Breast epithelium (tissue), 4 donors: ENCODE measurements at regions not wholly inside any gene's neighbourhood (a gene's known extent, or its start where the extent isn't known, plus 50 kb on each side); places are given as distances from the start of the nearest gene placed in this dataset.
"Not testable (repeated sequence)": the region's sequence is repeated elsewhere in the genome, so short reads cannot be mapped to it uniquely, and the experiment has no call there.

Experiments used
- DNase-seq, 2 donors: peaks; one replicate each; pipeline ENCODE4 v3.0.0-alpha.2; 2019; ENCODE audit warnings: low spot score in 2 of 2
- H3K27ac ChIP-seq, 2 donors: fragments of 200-600 bp; sonication (generic) in 1 of 2; one replicate each; pipeline ENCODE4 v1.5.1; 2016 to 2019; ENCODE audit warnings: mild to moderate bottlenecking in 1 of 2
- H3K27me3 ChIP-seq, 2 donors: fragments of 200-600 bp; sonication (generic) in 1 of 2; one replicate each; pipeline versions ENCODE4 v1.5.1 to v1.6.0; 2017 to 2019; ENCODE audit warnings: control low read depth in 1 of 2, mild to moderate bottlenecking in 1 of 2
- H3K36me3 ChIP-seq: fragments of 200-600 bp; one replicate; pipeline ENCODE4 v1.5.1; 2019
- H3K4me1 ChIP-seq, 2 donors: fragments of 200-600 bp; sonication (generic); one replicate each; pipeline ENCODE4 v1.5.1; 2016 to 2019; ENCODE audit warnings: control low read depth in 1 of 2
- H3K4me3 ChIP-seq, 3 donors: fragments of 200-600 bp; sonication (generic); 1 replicate in 2 of 3; 2 replicates in 1 of 3; pipeline ENCODE4 v1.5.1; 2016 to 2019; ENCODE audit warnings: mild to moderate bottlenecking in 3 of 3, moderate library complexity in 2 of 3
- H3K9me3 ChIP-seq, 2 donors: fragments of 200-600 bp; sonication (generic) in 1 of 2; one replicate each; pipeline ENCODE4 v1.5.1; 2016 to 2019; ENCODE audit warnings: control low read depth in 1 of 2
- POLR2A ChIP-seq: fragments of 450-650 bp; IDR thresholded peaks from one replicate; pipeline ENCODE4 v1.6.1; 2016; ENCODE audit warnings: antibody characterized with exemption, mild to moderate bottlenecking, moderate library complexity
- POLR2AphosphoS5 ChIP-seq, 3 donors: sonication (generic); formaldehyde crosslinking; IDR thresholded peaks; one replicate each; pipeline ENCODE4 v1.6.1; 2017; ENCODE audit warnings: antibody characterized with exemption in 3 of 3
- intact Hi-C: fragments of 100-400 bp; cut with DNase I; formaldehyde crosslinking; loops from one replicate; pipeline ENCODE4 v1.15.1; 2023; ENCODE audit warnings: low total_unique reads
- TF ChIP-seq, protein P1 (sequence below), 3 donors: fragments of 450-650 bp; IDR thresholded peaks; one replicate each; pipeline ENCODE4 v1.5.1; 2016 to 2017; ENCODE audit warnings: antibody characterized with exemption in 3 of 3, mild to moderate bottlenecking in 3 of 3, moderate library complexity in 3 of 3

- Histone ChIP-seq H3K9me3 (peaks cover 6 to 9% of the 10 kb centered on the region in 2 donors), H3K36me3 (no peaks in the 10 kb centered on the region), H3K27ac (no peak overlapping the region), H3K4me3 (no peak overlapping the region), H3K4me1 (no peaks in the 10 kb centered on the region), H3K27me3 (no peaks in the 10 kb centered on the region)
- intact Hi-C loops = no loop called here
- no peak for DNase-seq
- TF ChIP-seq POLR2A = no peak
- TF ChIP-seq, protein P1, sequence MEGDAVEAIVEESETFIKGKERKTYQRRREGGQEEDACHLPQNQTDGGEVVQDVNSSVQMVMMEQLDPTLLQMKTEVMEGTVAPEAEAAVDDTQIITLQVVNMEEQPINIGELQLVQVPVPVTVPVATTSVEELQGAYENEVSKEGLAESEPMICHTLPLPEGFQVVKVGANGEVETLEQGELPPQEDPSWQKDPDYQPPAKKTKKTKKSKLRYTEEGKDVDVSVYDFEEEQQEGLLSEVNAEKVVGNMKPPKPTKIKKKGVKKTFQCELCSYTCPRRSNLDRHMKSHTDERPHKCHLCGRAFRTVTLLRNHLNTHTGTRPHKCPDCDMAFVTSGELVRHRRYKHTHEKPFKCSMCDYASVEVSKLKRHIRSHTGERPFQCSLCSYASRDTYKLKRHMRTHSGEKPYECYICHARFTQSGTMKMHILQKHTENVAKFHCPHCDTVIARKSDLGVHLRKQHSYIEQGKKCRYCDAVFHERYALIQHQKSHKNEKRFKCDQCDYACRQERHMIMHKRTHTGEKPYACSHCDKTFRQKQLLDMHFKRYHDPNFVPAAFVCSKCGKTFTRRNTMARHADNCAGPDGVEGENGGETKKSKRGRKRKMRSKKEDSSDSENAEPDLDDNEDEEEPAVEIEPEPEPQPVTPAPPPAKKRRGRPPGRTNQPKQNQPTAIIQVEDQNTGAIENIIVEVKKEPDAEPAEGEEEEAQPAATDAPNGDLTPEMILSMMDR (IDR thresholded peaks at IDR 0.05) = no peak
- TF ChIP-seq POLR2AphosphoS5 (IDR thresholded peaks at IDR 0.05) = no peak
Observed at GRCh38 chr4:45477311-45477733, 646.5 kb downstream of the GABRG1 start.

GRCh38 chr4:45475548-45475947 is 648.3 kb downstream of the GABRG1 start:
- H3K4me3 ChIP-seq = no peak overlapping the region
- H3K36me3 ChIP-seq = no peaks in the 10 kb centered on the region
- H3K27me3 ChIP-seq = no peaks in the 10 kb centered on the region
- H3K4me1 ChIP-seq = no peaks in the 10 kb centered on the region
- DNase-seq = no peak
- intact Hi-C loops = no loop called here
- H3K27ac ChIP-seq = no peak overlapping the region
- TF ChIP-seq POLR2A = no peak
- no peak for TF ChIP-seq POLR2AphosphoS5 (IDR thresholded peaks at IDR 0.05)
- TF ChIP-seq, protein P1 (IDR thresholded peaks at IDR 0.05) = no peak
- peaks cover 6 to 16% of the 10 kb centered on the region in 2 donors for H3K9me3 ChIP-seq

GRCh38 chr4:45472490-45472889 is 651.4 kb downstream of the GABRG1 start:
- Histone ChIP-seq H3K36me3 (no peaks in the 10 kb centered on the region), H3K27me3 (no peaks in the 10 kb centered on the region), H3K4me3 (no peak overlapping the region), H3K9me3 (peaks cover 4 to 14% of the 10 kb centered on the region in 2 donors), H3K27ac (no peak overlapping the region), H3K4me1 (no peaks in the 10 kb centered on the region)
- TF ChIP-seq POLR2A = no peak
- TF ChIP-seq, protein P1 (IDR thresholded peaks at IDR 0.05) = no peak
- intact Hi-C loops = no loop called here
- no peak for DNase-seq

- intact Hi-C loops = no loop called here
- TF ChIP-seq POLR2AphosphoS5 (IDR thresholded peaks at IDR 0.05) (no peak), POLR2A (no peak)
- TF ChIP-seq, protein P1 (IDR thresholded peaks at IDR 0.05) = no peak
Observed at GRCh38 chr4:45471335-45471734, 652.5 kb downstream of the GABRG1 start.

GRCh38 chr4:45467157-45467556 is 656.7 kb downstream of the GABRG1 start:
- no peak overlapping the region for H3K4me3 ChIP-seq
- no peak for DNase-seq
- H3K27ac ChIP-seq = no peak overlapping the region
- no peaks in the 10 kb centered on the region for H3K27me3 ChIP-seq
- H3K9me3 ChIP-seq = peaks cover 0 to 6% of the 10 kb centered on the region in 2 donors
- intact Hi-C loops = no loop called here
- H3K4me1 ChIP-seq = no peaks in the 10 kb centered on the region
- H3K36me3 ChIP-seq = no peaks in the 10 kb centered on the region
- TF ChIP-seq POLR2AphosphoS5 (IDR thresholded peaks at IDR 0.05) (no peak), POLR2A (no peak)
- TF ChIP-seq, protein P1 (IDR thresholded peaks at IDR 0.05) = no peak

More at GRCh38 chr4:45471335-45471734, 652.5 kb downstream of the GABRG1 start:
- no peaks in the 10 kb centered on the region for H3K27me3 ChIP-seq
- no peak for DNase-seq
- no peak overlapping the region for H3K4me3 ChIP-seq
- no peaks in the 10 kb centered on the region for H3K4me1 ChIP-seq
- H3K9me3 ChIP-seq = peaks cover 0 to 12% of the 10 kb centered on the region in 2 donors
- H3K36me3 ChIP-seq = no peaks in the 10 kb centered on the region
- H3K27ac ChIP-seq = no peak overlapping the region

GRCh38 chr4:45460157-45460556 is 663.7 kb downstream of the GABRG1 start:
- H3K27me3 ChIP-seq, H3K9me3 ChIP-seq, H3K27ac ChIP-seq, H3K4me1 ChIP-seq, H3K4me3 ChIP-seq, H3K36me3 ChIP-seq, intact Hi-C loops, DNase-seq: not testable (repeated sequence)
